Activated naive CD4-positive, alpha-beta T cell treated with anti-CD3 and anti-CD28 coated beads for 36 hours (primary cell): ENCODE measurements at regions not wholly inside any gene's neighbourhood (a gene's known extent, or its start where the extent isn't known, plus 50 kb on each side); places are given as distances from the start of the nearest gene placed in this dataset.

Experiments
- CTCF ChIA-PET: fragments of 350-600 bp; sonication (Branson Sonifier 250); formaldehyde crosslinking; loops from one replicate; lab custom pipeline; 2021; ENCODE audit warnings: antibody characterized with exemption; lab: Charles Lee
- DNase-seq: peaks from one replicate; pipeline ENCODE4 v3.0.0-alpha.2; 2020
- H3K27ac Mint-ChIP-seq: one replicate; pipeline ENCODE4 v1.8.0; 2021; ENCODE audit warnings: mild to moderate bottlenecking, mixed read lengths
- H3K27me3 Mint-ChIP-seq: one replicate; pipeline ENCODE4 v1.8.0; 2021; ENCODE audit warnings: low read depth, mixed read lengths
- H3K36me3 Mint-ChIP-seq: one replicate; pipeline ENCODE4 v1.8.0; 2021; ENCODE audit warnings: low read depth, mixed read lengths
- H3K4me1 Mint-ChIP-seq: one replicate; pipeline ENCODE4 v1.8.0; 2021; ENCODE audit warnings: low read depth, mixed read lengths
- H3K4me3 Mint-ChIP-seq: one replicate; pipeline ENCODE4 v1.8.0; 2021; ENCODE audit warnings: mild to moderate bottlenecking, moderate library complexity, mixed read lengths
- H3K9me3 Mint-ChIP-seq: one replicate; pipeline ENCODE4 v1.8.0; 2021; ENCODE audit warnings: mixed read lengths
- intact Hi-C: fragments of 100-400 bp; cut with micrococcal nuclease; formaldehyde crosslinking; loops from one replicate; pipeline ENCODE4 v1.15.1; 2023

GRCh38 chr5:82684659-82685058 lies 392.5 kb downstream of the TMEM167A start:
- CTCF ChIA-PET = no interaction called here
- H3K36me3 Mint-ChIP-seq = no peaks in the 10 kb centered on the region
- intact Hi-C loops = no loop called here
- no peak for DNase-seq
- H3K27me3 Mint-ChIP-seq = peaks cover 6% of the 10 kb centered on the region
- H3K4me3 Mint-ChIP-seq = no peak overlapping the region
- no peak overlapping the region for H3K27ac Mint-ChIP-seq
- H3K4me1 Mint-ChIP-seq = no peaks in the 10 kb centered on the region
- peaks cover 3% of the 10 kb centered on the region for H3K9me3 Mint-ChIP-seq

GRCh38 chr5:82684165-82684564 lies 393.0 kb downstream of the TMEM167A start:
- H3K4me3 Mint-ChIP-seq = no peak overlapping the region
- CTCF ChIA-PET = no interaction called here
- H3K36me3 Mint-ChIP-seq = no peaks in the 10 kb centered on the region
- H3K27me3 Mint-ChIP-seq = peaks cover 6% of the 10 kb centered on the region
- H3K27ac Mint-ChIP-seq = no peak overlapping the region
- no peaks in the 10 kb centered on the region for H3K4me1 Mint-ChIP-seq
- intact Hi-C loops = no loop called here
- DNase-seq = no peak
- peaks cover 3% of the 10 kb centered on the region for H3K9me3 Mint-ChIP-seq

- CTCF ChIA-PET = no interaction called here
- Mint-ChIP-seq H3K4me3 (no peak overlapping the region), H3K9me3 (peaks cover 3% of the 10 kb centered on the region), H3K36me3 (no peaks in the 10 kb centered on the region), H3K27me3 (peaks cover 6% of the 10 kb centered on the region), H3K4me1 (peaks cover 13% of the 10 kb centered on the region), H3K27ac (no peak overlapping the region)
- intact Hi-C loops = no loop called here
- no peak for DNase-seq
Measured at GRCh38 chr5:82679660-82680059, 397.5 kb downstream of the TMEM167A start.

GRCh38 chr5:82676661-82677060 lies 398.5 kb upstream of the RPS23 start:
- Mint-ChIP-seq H3K36me3 (no peaks in the 10 kb centered on the region), H3K27ac (no peak overlapping the region), H3K27me3 (peaks cover 11% of the 10 kb centered on the region), H3K9me3 (peaks cover under 1% of the 10 kb centered on the region), H3K4me3 (no peak overlapping the region), H3K4me1 (peaks cover 15% of the 10 kb centered on the region)
- CTCF ChIA-PET = no interaction called here
- DNase-seq = peak; percentile 7
- intact Hi-C loops = no loop called here

GRCh38 chr5:82674671-82675070 lies 396.5 kb upstream of the RPS23 start:
- H3K27ac Mint-ChIP-seq = no peak overlapping the region
- DNase-seq = no peak
- H3K36me3 Mint-ChIP-seq = no peaks in the 10 kb centered on the region
- H3K9me3 Mint-ChIP-seq = no peaks in the 10 kb centered on the region
- CTCF ChIA-PET = no interaction called here
- no peak overlapping the region for H3K4me3 Mint-ChIP-seq
- intact Hi-C loops = no loop called here
- peaks cover 16% of the 10 kb centered on the region for H3K27me3 Mint-ChIP-seq
- peaks cover 17% of the 10 kb centered on the region for H3K4me1 Mint-ChIP-seq

- Mint-ChIP-seq H3K9me3 (no peaks in the 10 kb centered on the region), H3K27ac (no peak overlapping the region), H3K27me3 (peaks cover 16% of the 10 kb centered on the region), H3K36me3 (no peaks in the 10 kb centered on the region), H3K4me1 (peaks cover 17% of the 10 kb centered on the region), H3K4me3 (no peak overlapping the region)
- CTCF ChIA-PET = no interaction called here
- DNase-seq = no peak
- intact Hi-C loops = no loop called here
Measured at GRCh38 chr5:82673057-82673809, 395.1 kb upstream of the RPS23 start.

GRCh38 chr5:82670692-82671091 lies 392.5 kb upstream of the RPS23 start:
- H3K4me1 Mint-ChIP-seq = peaks cover 4% of the 10 kb centered on the region
- no peak overlapping the region for H3K27ac Mint-ChIP-seq
- intact Hi-C loops = no loop called here
- no peaks in the 10 kb centered on the region for H3K36me3 Mint-ChIP-seq
- CTCF ChIA-PET = no interaction called here
- H3K4me3 Mint-ChIP-seq = no peak overlapping the region
- H3K9me3 Mint-ChIP-seq = no peaks in the 10 kb centered on the region
- no peak for DNase-seq
- peaks cover 14% of the 10 kb centered on the region for H3K27me3 Mint-ChIP-seq

GRCh38 chr5:82669720-82670119 lies 391.6 kb upstream of the RPS23 start:
- Mint-ChIP-seq H3K36me3 (no peaks in the 10 kb centered on the region), H3K4me1 (peaks cover 4% of the 10 kb centered on the region), H3K9me3 (no peaks in the 10 kb centered on the region), H3K4me3 (no peak overlapping the region), H3K27me3 (peaks cover 11% of the 10 kb centered on the region), H3K27ac (no peak overlapping the region)
- intact Hi-C loops = no loop called here
- CTCF ChIA-PET = interaction anchor here (0.6 kb wide), 1 partner anchor 386 kb away, joined by 4 read pairs; no protein-coding TSS in a partner anchor
- no peak for DNase-seq

- no peak overlapping the region for H3K27ac Mint-ChIP-seq
- peaks cover 2% of the 10 kb centered on the region for H3K4me1 Mint-ChIP-seq
- no peaks in the 10 kb centered on the region for H3K9me3 Mint-ChIP-seq
- H3K27me3 Mint-ChIP-seq = peaks cover 4% of the 10 kb centered on the region
- intact Hi-C loops = no loop called here
- no peaks in the 10 kb centered on the region for H3K36me3 Mint-ChIP-seq
- CTCF ChIA-PET = no interaction called here
- no peak overlapping the region for H3K4me3 Mint-ChIP-seq
- DNase-seq = no peak
Measured at GRCh38 chr5:82666312-82666711, 388.2 kb upstream of the RPS23 start.

- H3K36me3 Mint-ChIP-seq = no peaks in the 10 kb centered on the region
- intact Hi-C loops = no loop called here
- H3K9me3 Mint-ChIP-seq = no peaks in the 10 kb centered on the region
Measured at GRCh38 chr5:82664732-82665131, 386.6 kb upstream of the RPS23 start.

GRCh38 chr5:82663225-82663624 lies 385.1 kb upstream of the RPS23 start:
- H3K27me3 Mint-ChIP-seq = no peaks in the 10 kb centered on the region
- DNase-seq = no peak
- H3K27ac Mint-ChIP-seq = no peak overlapping the region
- H3K4me1 Mint-ChIP-seq = no peaks in the 10 kb centered on the region
- no peaks in the 10 kb centered on the region for H3K36me3 Mint-ChIP-seq
- intact Hi-C loops = no loop called here
- no peaks in the 10 kb centered on the region for H3K9me3 Mint-ChIP-seq
- H3K4me3 Mint-ChIP-seq = no peak overlapping the region
- CTCF ChIA-PET = no interaction called here

More at GRCh38 chr5:82664732-82665131, 386.6 kb upstream of the RPS23 start:
- Mint-ChIP-seq H3K4me3 (no peak overlapping the region), H3K27ac (no peak overlapping the region), H3K4me1 (no peaks in the 10 kb centered on the region), H3K27me3 (no peaks in the 10 kb centered on the region)
- DNase-seq = no peak
- CTCF ChIA-PET = no interaction called here

- H3K36me3 Mint-ChIP-seq = no peaks in the 10 kb centered on the region
Measured at GRCh38 chr5:82662340-82662739, 384.2 kb upstream of the RPS23 start.

GRCh38 chr5:82661933-82662332 lies 383.8 kb upstream of the RPS23 start:
- Mint-ChIP-seq H3K27ac (no peak overlapping the region), H3K36me3 (no peaks in the 10 kb centered on the region), H3K4me3 (no peak overlapping the region), H3K4me1 (no peaks in the 10 kb centered on the region), H3K27me3 (no peaks in the 10 kb centered on the region), H3K9me3 (no peaks in the 10 kb centered on the region)
- no peak for DNase-seq
- intact Hi-C loops = no loop called here
- CTCF ChIA-PET = no interaction called here

More at GRCh38 chr5:82662340-82662739, 384.2 kb upstream of the RPS23 start:
- no peak for DNase-seq
- CTCF ChIA-PET = no interaction called here
- Mint-ChIP-seq H3K27ac (no peak overlapping the region), H3K9me3 (no peaks in the 10 kb centered on the region), H3K4me3 (no peak overlapping the region), H3K4me1 (no peaks in the 10 kb centered on the region), H3K27me3 (no peaks in the 10 kb centered on the region)
- intact Hi-C loops = no loop called here
